ENCODE measurements at regions not wholly inside any gene's neighbourhood (a gene's known extent, or its start where the extent isn't known, plus 50 kb on each side); places are given as distances from the start of the nearest gene placed in this dataset.

DNA sequence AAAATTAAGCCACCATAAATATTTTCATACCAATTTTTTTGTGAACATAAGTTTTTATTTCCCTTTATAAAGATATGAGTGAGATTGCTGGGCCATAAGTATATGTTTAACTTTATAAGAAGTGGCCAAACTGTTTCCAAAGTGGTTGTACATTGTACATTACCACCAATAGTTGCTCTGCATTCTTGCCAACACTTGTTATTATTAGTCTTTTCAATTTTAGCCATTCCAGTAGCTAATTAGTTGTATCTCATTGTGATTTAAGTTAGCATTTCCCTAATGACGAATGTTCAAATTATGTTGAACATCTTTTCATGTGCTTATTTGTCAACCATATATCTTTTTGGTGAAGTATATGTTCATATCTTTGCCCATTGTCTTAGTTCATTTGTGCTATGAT, 64.0 kb upstream of the DNAH14 start:
- H3K27me3 Mint-ChIP-seq (ENCODE audit: low read depth) = peaks cover 3% of the 10 kb centered on the region
- TF ChIP-seq, protein P1, sequence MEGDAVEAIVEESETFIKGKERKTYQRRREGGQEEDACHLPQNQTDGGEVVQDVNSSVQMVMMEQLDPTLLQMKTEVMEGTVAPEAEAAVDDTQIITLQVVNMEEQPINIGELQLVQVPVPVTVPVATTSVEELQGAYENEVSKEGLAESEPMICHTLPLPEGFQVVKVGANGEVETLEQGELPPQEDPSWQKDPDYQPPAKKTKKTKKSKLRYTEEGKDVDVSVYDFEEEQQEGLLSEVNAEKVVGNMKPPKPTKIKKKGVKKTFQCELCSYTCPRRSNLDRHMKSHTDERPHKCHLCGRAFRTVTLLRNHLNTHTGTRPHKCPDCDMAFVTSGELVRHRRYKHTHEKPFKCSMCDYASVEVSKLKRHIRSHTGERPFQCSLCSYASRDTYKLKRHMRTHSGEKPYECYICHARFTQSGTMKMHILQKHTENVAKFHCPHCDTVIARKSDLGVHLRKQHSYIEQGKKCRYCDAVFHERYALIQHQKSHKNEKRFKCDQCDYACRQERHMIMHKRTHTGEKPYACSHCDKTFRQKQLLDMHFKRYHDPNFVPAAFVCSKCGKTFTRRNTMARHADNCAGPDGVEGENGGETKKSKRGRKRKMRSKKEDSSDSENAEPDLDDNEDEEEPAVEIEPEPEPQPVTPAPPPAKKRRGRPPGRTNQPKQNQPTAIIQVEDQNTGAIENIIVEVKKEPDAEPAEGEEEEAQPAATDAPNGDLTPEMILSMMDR (conservative IDR thresholded peaks at IDR 0.05) = no peak
- peaks cover 11% of the 10 kb centered on the region for H3K9me3 Mint-ChIP-seq
- H3K27ac Mint-ChIP-seq (ENCODE audit: unreplicated experiment) = no peak overlapping the region
- no peak overlapping the region for H3K4me3 Mint-ChIP-seq
- no peak for DNase-seq (ENCODE audit: low read depth, low spot score)
- peaks cover 13% of the 10 kb centered on the region for H3K4me1 Mint-ChIP-seq
- peaks cover 17% of the 10 kb centered on the region for H3K36me3 Mint-ChIP-seq (ENCODE audit: low read depth)

DNA sequence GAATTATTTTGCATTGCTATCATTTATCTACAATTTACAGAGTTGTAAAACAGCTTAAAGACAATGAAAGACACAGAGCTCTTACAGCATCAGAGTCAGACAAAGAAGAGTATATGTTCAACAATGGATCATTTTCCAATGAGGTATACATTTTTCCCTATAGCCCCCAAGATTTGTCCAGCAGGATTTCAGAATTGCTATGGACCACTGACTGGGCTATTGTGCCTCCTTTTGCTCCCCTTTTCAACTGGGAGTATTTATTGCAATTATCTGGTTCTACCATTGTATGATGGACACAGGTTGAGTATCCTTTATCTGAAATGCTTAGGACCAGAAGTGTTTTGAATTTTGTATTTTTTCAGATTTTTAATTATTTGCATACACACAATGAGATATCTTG, 62.5 kb upstream of the DNAH14 start:
- H3K4me3 Mint-ChIP-seq = no peak overlapping the region
- TF ChIP-seq, protein P1 (conservative IDR thresholded peaks at IDR 0.05) = no peak
- H3K36me3 Mint-ChIP-seq (ENCODE audit: low read depth) = peaks cover 17% of the 10 kb centered on the region

DNA sequence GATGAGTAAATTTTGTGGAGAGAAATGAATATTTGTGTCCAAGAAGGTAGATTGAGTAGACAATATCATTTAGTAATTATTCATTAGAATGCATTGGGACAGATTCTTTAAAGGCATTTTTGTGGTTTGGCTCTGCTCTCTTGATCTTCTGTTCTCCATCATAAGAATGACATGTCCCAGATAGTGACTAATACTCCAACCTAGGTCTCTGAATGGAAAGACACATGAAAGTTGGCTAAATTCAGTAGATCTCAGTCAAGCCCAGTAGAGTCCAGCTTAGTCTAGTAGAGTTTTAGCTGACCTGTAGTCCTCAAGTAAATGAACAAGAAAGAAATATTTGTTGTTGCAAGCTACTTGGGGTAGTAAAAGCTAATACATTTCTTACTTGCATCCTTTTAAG, 61.8 kb upstream of the DNAH14 start:
- H3K4me3 Mint-ChIP-seq = no peak overlapping the region
- TF ChIP-seq, protein P1 (conservative IDR thresholded peaks at IDR 0.05) = no peak
- H3K27me3 Mint-ChIP-seq (ENCODE audit: low read depth) = no peaks in the 10 kb centered on the region
- peaks cover 11% of the 10 kb centered on the region for H3K9me3 Mint-ChIP-seq
- no peaks in the 10 kb centered on the region for H3K4me1 Mint-ChIP-seq
- no peak for DNase-seq (ENCODE audit: low read depth, low spot score)
- no peak overlapping the region for H3K27ac Mint-ChIP-seq (ENCODE audit: unreplicated experiment)
- H3K36me3 Mint-ChIP-seq (ENCODE audit: low read depth) = peaks cover 17% of the 10 kb centered on the region

More for the DNA sequence above, 62.5 kb upstream of the DNAH14 start:
- H3K9me3 Mint-ChIP-seq = peaks cover 11% of the 10 kb centered on the region
- DNase-seq (ENCODE audit: low read depth, low spot score) = no peak
- H3K27ac Mint-ChIP-seq (ENCODE audit: unreplicated experiment) = no peak overlapping the region
- H3K4me1 Mint-ChIP-seq = peaks cover 1% of the 10 kb centered on the region
- peaks cover under 1% of the 10 kb centered on the region for H3K27me3 Mint-ChIP-seq (ENCODE audit: low read depth)

DNA sequence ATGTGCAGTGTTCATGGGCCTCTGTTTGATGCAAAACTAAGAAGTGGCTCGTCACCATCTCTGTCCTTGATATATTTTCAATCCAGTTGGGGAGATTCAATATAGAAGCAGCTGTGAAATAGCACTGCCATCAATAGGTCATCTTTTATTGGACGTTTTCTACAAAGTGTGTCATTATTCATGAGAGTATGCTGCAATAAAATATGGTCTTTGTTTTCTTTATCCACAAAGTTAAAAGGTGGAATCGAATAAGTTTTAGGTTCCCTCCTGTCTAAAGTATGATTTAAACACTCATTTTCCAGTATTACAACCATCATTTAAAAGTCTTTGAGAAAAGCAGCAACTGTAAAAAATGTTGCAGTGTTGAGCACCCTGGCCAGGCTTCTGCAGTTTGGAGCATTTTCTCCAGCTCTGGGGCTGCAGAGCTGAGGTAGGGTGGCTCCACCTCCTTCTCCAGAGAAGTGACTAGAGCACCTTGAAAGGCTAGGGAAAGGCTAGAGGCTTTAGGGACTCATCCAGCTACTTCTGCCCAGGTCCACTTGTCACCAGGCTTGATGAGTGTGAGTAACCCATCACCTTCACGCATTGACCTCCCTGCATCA, 56.5 kb upstream of the DNAH14 start:
- H3K4me3 Mint-ChIP-seq = no peak overlapping the region
- H3K36me3 Mint-ChIP-seq (ENCODE audit: low read depth) = peaks cover 2% of the 10 kb centered on the region
- peaks cover 3% of the 10 kb centered on the region for H3K9me3 Mint-ChIP-seq
- no peak overlapping the region for H3K27ac Mint-ChIP-seq (ENCODE audit: unreplicated experiment)
- DNase-seq (ENCODE audit: low read depth, low spot score) = no peak
- no peaks in the 10 kb centered on the region for H3K27me3 Mint-ChIP-seq (ENCODE audit: low read depth)
- TF ChIP-seq, protein P1 (conservative IDR thresholded peaks at IDR 0.05) = no peak
- peaks cover 6% of the 10 kb centered on the region for H3K4me1 Mint-ChIP-seq

DNA sequence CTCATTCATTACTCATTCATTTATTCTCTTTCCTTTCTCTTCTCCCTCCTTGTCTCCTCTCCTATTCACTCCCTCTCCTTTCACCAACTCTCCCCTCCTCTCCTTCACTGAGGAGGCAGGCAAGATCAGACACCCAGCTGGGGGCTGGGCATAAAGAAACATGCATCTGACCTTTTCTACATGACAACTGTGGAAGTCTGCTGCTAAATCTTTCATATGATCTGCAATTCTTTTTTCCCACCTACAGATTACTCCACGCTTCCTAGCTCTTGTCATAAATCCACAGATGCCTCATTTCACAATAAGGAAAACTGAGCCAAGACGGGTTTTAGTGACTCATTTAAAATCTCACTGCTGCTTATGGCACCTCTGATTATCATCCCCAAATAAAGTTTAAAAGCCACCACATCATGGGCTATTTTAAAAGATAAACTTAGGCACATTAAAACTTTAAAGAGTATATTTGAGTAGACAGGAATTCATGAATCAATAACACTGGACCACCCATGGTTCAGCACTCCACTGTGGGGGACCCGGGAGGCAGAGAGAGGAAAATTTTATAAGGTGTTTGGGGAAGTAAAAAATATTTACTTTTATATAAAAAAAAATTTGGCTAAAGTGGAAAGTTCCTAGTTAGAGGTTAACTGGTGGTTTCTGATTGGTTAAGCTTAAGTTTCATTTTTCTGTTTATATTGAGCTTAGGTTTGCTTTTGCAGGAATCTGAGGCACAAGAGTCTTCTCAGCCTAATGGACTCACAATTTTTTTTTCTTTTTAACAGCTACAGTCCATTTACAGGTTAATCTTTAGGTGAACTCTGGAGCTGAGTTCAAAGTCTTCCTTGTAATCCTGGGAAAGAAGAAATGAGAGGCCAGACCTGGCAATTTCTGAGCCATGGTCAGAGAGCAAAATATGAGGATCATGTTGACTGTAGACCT, 55.8 kb upstream of the DNAH14 start:
- no peak overlapping the region for H3K4me3 Mint-ChIP-seq
- TF ChIP-seq, protein P1 (conservative IDR thresholded peaks at IDR 0.05) = no peak
- DNase-seq (ENCODE audit: low read depth, low spot score) = no peak
- H3K27me3 Mint-ChIP-seq (ENCODE audit: low read depth) = no peaks in the 10 kb centered on the region
- no peak overlapping the region for H3K27ac Mint-ChIP-seq (ENCODE audit: unreplicated experiment)
- peaks cover 3% of the 10 kb centered on the region for H3K9me3 Mint-ChIP-seq
- H3K36me3 Mint-ChIP-seq (ENCODE audit: low read depth) = peaks cover under 1% of the 10 kb centered on the region
- peaks cover 6% of the 10 kb centered on the region for H3K4me1 Mint-ChIP-seq
